Natural killer cell (primary cell): ENCODE measurements at regions not wholly inside any gene's neighbourhood (a gene's known extent, or its start where the extent isn't known, plus 50 kb on each side); places are given as distances from the start of the nearest gene placed in this dataset.

Experiments
- ATAC-seq, 3 donors: fragments of 150-1000 bp in 2 of 3; fragments of 200-7000 bp in 1 of 3; cut with Tn5 transposase; 1 replicate in 1 of 3; 2 replicates in 2 of 3; pipeline ENCODE4 v1.10.0; 2021; ENCODE audit warnings: mild to moderate bottlenecking in 2 of 3, moderate library complexity in 2 of 3
- DNase-seq, 2 donors: peaks; one replicate each; pipeline versions ENCODE4 v3.0.0 to v3.0.0-alpha.2; 2013 to 2021; ENCODE audit warnings: mixed read lengths in 1 of 2
- H3K27ac ChIP-seq: one replicate; pipeline ENCODE4 v1.5.1; 2013; ENCODE audit warnings: mild to moderate bottlenecking, low read length
- H3K27me3 ChIP-seq: one replicate; pipeline ENCODE4 v1.6.1; 2013; ENCODE audit warnings: low read length; ENCODE audit not compliant: control insufficient read depth, insufficient read depth
- H3K36me3 ChIP-seq: one replicate; pipeline ENCODE4 v1.6.1; 2013; ENCODE audit warnings: low read length; ENCODE audit not compliant: control insufficient read depth, insufficient read depth
- H3K4me1 ChIP-seq: one replicate; pipeline ENCODE4 v1.6.1; 2013; ENCODE audit warnings: low read length; ENCODE audit not compliant: control insufficient read depth, insufficient read depth
- H3K4me3 ChIP-seq: one replicate; pipeline ENCODE4 v1.5.1; 2013; ENCODE audit warnings: low read length
- H3K9me3 ChIP-seq: one replicate; pipeline ENCODE4 v1.6.1; 2013; ENCODE audit warnings: low read length; ENCODE audit not compliant: control insufficient read depth, insufficient read depth
- H3K27ac Mint-ChIP-seq, 2 donors: one replicate each; pipeline ENCODE4 v1.8.0; 2022; ENCODE audit warnings: mild to moderate bottlenecking in 2 of 2, mixed read lengths in 2 of 2, moderate library complexity in 1 of 2
- H3K27me3 Mint-ChIP-seq, 2 donors: one replicate each; pipeline ENCODE4 v1.8.0; 2022; ENCODE audit warnings: low read depth in 2 of 2, mixed read lengths in 2 of 2
- H3K36me3 Mint-ChIP-seq: one replicate; pipeline ENCODE4 v1.8.0; 2022; ENCODE audit warnings: mixed read lengths
- H3K4me1 Mint-ChIP-seq, 2 donors: one replicate each; pipeline ENCODE4 v1.8.0; 2022; ENCODE audit warnings: mixed read lengths in 2 of 2
- H3K4me3 Mint-ChIP-seq: one replicate; pipeline ENCODE4 v1.8.0; 2022; ENCODE audit warnings: mild to moderate bottlenecking, moderate library complexity, mixed read lengths
- H3K9me3 Mint-ChIP-seq, 2 donors: one replicate each; pipeline ENCODE4 v1.8.0; 2022; ENCODE audit warnings: mixed read lengths in 2 of 2
- WGBS: methylation state at CpG from one replicate; pipeline ENCODE4 v1.1.7; 2013; ENCODE audit warnings: missing lambda C conversion rate; ENCODE audit not compliant: insufficient coverage; 5-methylcytosine and 5-hydroxymethylcytosine counted together
- intact Hi-C: fragments of 100-400 bp; cut with micrococcal nuclease; formaldehyde crosslinking; loops from one replicate; pipeline ENCODE4 v1.14.2; 2022
- TF ChIP-seq, protein P1 (sequence below): fragments of 200-600 bp; IDR thresholded peaks from one replicate; pipeline ENCODE4 v1.8.0; 2022; ENCODE audit warnings: antibody characterized with exemption

DNA sequence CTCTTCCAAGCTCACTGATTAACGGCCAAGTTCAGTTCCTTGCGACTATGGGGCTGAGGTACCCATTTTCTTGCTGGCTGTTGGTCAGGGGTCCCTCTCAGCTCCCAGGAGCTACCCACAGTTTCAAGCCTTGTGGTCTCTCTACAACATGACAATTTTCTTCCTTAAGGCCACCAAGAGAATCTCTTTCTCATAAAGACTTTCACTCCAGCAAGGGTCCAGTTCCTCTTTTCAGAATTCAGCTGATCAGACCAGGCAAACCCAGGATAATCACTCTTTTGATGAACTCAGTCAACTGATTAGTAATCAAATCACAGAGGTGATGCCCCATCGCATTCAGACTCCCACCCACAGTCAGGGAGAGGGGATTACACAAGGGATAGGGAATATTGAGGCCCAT is 129.7 kb downstream of the IRS1 start:
- intact Hi-C loops, result no loop called here
- H3K9me3 Mint-ChIP-seq, result no peaks in the 10 kb centered on the region
- Histone ChIP-seq H3K27me3 (no peaks in the 10 kb centered on the region), H3K36me3 (no peaks in the 10 kb centered on the region), H3K27ac (no peak overlapping the region), H3K4me3 (no peak overlapping the region), H3K4me1 (no peaks in the 10 kb centered on the region), H3K9me3 (no peaks in the 10 kb centered on the region)
- ATAC-seq, result no peak
- DNase-seq, result no peak
- WGBS, result 89% methylated on average over 2 of the region's 3 CpGs
- no peak overlapping the region for H3K4me3 Mint-ChIP-seq
- no peaks in the 10 kb centered on the region for H3K36me3 Mint-ChIP-seq
- peaks cover 7 to 13% of the 10 kb centered on the region in 2 donors for H3K27me3 Mint-ChIP-seq
- H3K27ac Mint-ChIP-seq, result no peak overlapping the region
- TF ChIP-seq, protein P1, sequence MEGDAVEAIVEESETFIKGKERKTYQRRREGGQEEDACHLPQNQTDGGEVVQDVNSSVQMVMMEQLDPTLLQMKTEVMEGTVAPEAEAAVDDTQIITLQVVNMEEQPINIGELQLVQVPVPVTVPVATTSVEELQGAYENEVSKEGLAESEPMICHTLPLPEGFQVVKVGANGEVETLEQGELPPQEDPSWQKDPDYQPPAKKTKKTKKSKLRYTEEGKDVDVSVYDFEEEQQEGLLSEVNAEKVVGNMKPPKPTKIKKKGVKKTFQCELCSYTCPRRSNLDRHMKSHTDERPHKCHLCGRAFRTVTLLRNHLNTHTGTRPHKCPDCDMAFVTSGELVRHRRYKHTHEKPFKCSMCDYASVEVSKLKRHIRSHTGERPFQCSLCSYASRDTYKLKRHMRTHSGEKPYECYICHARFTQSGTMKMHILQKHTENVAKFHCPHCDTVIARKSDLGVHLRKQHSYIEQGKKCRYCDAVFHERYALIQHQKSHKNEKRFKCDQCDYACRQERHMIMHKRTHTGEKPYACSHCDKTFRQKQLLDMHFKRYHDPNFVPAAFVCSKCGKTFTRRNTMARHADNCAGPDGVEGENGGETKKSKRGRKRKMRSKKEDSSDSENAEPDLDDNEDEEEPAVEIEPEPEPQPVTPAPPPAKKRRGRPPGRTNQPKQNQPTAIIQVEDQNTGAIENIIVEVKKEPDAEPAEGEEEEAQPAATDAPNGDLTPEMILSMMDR, result no peak
- H3K4me1 Mint-ChIP-seq, result no peaks in the 10 kb centered on the region

DNA sequence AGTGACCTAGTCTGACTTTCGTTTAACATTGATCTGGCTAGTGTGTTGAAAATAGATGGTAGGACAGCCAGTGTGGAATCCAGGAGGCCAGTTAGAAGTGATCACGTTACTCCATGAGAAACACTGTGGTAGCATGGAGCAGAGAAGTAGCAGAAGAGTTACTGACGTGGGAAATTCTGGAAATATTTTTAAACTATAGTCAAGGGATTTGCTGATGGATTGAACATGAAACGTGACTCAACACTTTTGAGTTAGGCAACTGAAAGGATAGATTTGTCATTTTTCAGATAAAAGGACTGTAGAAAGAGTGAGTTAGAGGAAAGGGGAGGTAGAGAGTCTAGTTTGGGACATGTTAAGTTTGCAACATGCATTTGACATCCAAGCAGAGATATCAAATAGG is 130.4 kb downstream of the IRS1 start:
- H3K27ac ChIP-seq, result no peak overlapping the region
- H3K27me3 Mint-ChIP-seq, result peaks cover 12 to 13% of the 10 kb centered on the region in 2 donors
- TF ChIP-seq, protein P1, result no peak
- no peaks in the 10 kb centered on the region for H3K27me3 ChIP-seq
- no peak overlapping the region for H3K27ac Mint-ChIP-seq
- intact Hi-C loops, result no loop called here
- no peaks in the 10 kb centered on the region for H3K9me3 Mint-ChIP-seq
- no peaks in the 10 kb centered on the region for H3K36me3 ChIP-seq
- DNase-seq (no peak), ATAC-seq (no peak)
- H3K36me3 Mint-ChIP-seq, result no peaks in the 10 kb centered on the region
- no peak overlapping the region for H3K4me3 Mint-ChIP-seq
- H3K4me3 ChIP-seq, result no peak overlapping the region
- H3K4me1 ChIP-seq, result no peaks in the 10 kb centered on the region
- 75% methylated on average over 4 of the region's 4 CpGs for WGBS
- no peaks in the 10 kb centered on the region for H3K9me3 ChIP-seq
- no peaks in the 10 kb centered on the region for H3K4me1 Mint-ChIP-seq

DNA sequence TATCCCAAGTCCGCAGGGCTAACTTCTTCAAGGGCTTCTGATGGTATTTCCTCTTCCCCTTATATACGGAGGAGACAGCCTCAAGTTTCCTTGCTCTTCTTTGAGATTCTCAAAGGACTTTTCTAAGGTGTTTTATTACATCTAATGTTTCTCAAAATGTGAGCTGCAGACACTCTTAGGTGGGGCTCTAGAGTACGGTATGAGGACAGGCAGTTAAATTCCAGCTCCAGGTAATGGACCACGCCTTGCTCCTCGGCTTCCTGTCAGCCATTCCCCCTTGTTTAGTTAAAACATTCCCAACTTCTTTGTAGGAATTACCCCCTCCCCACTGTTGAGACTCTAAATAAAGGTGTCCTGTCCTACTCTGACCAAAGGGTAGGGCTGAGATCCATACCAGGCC is 131.9 kb downstream of the IRS1 start:
- TF ChIP-seq, protein P1, result no peak
- no peaks in the 10 kb centered on the region for H3K36me3 ChIP-seq

DNA sequence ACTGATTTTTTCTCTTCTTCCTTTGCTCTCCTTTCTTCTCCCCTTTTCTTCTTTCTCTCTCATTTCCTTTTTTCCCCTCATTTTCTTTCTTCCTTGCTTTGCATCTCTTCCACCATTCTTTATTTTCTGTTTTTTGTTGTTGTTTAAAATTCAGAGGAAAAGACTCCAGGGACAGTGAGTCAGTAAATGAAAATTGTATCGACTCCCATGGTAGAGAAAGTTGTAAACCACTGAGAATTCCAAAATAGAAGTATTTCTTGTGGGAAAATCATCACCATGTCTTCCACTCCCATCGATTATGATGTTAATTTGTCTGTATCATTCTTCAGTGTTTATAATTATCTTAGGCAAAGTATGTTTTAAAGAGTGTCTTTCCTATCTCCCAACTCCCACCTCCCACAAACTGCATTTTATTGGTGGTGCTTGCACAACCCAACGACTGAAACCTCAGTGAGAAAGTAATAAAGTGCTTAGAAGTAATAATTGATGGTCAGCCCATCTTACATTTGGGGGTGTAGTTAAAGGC is 134.3 kb downstream of the IRS1 start:
- Histone ChIP-seq H3K27ac (no peak overlapping the region), H3K4me1 (no peaks in the 10 kb centered on the region), H3K27me3 (no peaks in the 10 kb centered on the region), H3K36me3 (no peaks in the 10 kb centered on the region), H3K4me3 (no peak overlapping the region), H3K9me3 (no peaks in the 10 kb centered on the region)
- Mint-ChIP-seq H3K4me1 (no peaks in the 10 kb centered on the region), H3K36me3 (no peaks in the 10 kb centered on the region), H3K4me3 (no peak overlapping the region), H3K9me3 (no peaks in the 10 kb centered on the region), H3K27me3 (peaks cover 12 to 13% of the 10 kb centered on the region in 2 donors), H3K27ac (no peak overlapping the region)
- ATAC-seq (no peak), DNase-seq (no peak)
- intact Hi-C loops, result no loop called here
- TF ChIP-seq, protein P1, result no peak
- 75% methylated on average over 1 of the region's 3 CpGs for WGBS

More for the DNA sequence above, 131.9 kb downstream of the IRS1 start:
- peaks cover 12 to 13% of the 10 kb centered on the region in 2 donors for H3K27me3 Mint-ChIP-seq
- H3K4me3 Mint-ChIP-seq, result no peak overlapping the region
- Histone ChIP-seq H3K27me3 (no peaks in the 10 kb centered on the region), H3K4me3 (no peak overlapping the region), H3K4me1 (no peaks in the 10 kb centered on the region), H3K27ac (no peak overlapping the region), H3K9me3 (no peaks in the 10 kb centered on the region)
- intact Hi-C loops, result no loop called here
- DNase-seq (no peak), ATAC-seq (no peak)
- no peaks in the 10 kb centered on the region for H3K4me1 Mint-ChIP-seq
- 59% methylated on average over 5 of the region's 5 CpGs for WGBS
- no peaks in the 10 kb centered on the region for H3K36me3 Mint-ChIP-seq
- no peaks in the 10 kb centered on the region for H3K9me3 Mint-ChIP-seq
- no peak overlapping the region for H3K27ac Mint-ChIP-seq
